Testis (tissue), 2 donors: ENCODE measurements at regions not wholly inside any gene's neighbourhood (a gene's known extent, or its start where the extent isn't known, plus 50 kb on each side); places are given as distances from the start of the nearest gene placed in this dataset.

ENCODE experiments used
- DNase-seq: peaks from one replicate; pipeline ENCODE4 v3.0.0-alpha.2; 2019
- H3K27ac ChIP-seq, 2 donors: fragments of 200-600 bp; sonication (generic); one replicate each; pipeline ENCODE4 v1.5.1; 2019
- H3K27me3 ChIP-seq: fragments of 200-600 bp; sonication (generic); one replicate; pipeline ENCODE4 v1.5.1; 2019
- H3K36me3 ChIP-seq: fragments of 200-600 bp; sonication (generic); one replicate; pipeline ENCODE4 v1.5.1; 2017; ENCODE audit warnings: low read depth; ENCODE audit errors: missing control alignments
- H3K4me1 ChIP-seq: fragments of 200-600 bp; sonication (generic); one replicate; pipeline ENCODE4 v1.5.1; 2019
- H3K4me3 ChIP-seq, 2 donors: fragments of 200-600 bp; sonication (generic); one replicate each; pipeline ENCODE4 v1.5.1; 2017 to 2019
- H3K9me3 ChIP-seq: fragments of 200-600 bp; sonication (generic); one replicate; pipeline ENCODE4 v1.5.1; 2017
- CTCF ChIP-seq, 3 experiments: fragments of 450-650 bp in 2 of 3; fragments of 200-600 bp in 1 of 3; sonication (generic) in 1 of 3; IDR thresholded peaks; one replicate each; pipeline ENCODE4 v1.5.1; 2016 to 2019; ENCODE audit warnings: antibody characterized with exemption in 3 of 3, mild to moderate bottlenecking in 2 of 3, moderate library complexity in 1 of 3
- POLR2A ChIP-seq: fragments of 450-650 bp; IDR thresholded peaks from one replicate; pipeline ENCODE4 v1.6.1; 2017; ENCODE audit warnings: antibody characterized with exemption, mild to moderate bottlenecking, moderate library complexity
- WGBS, 2 donors: methylation state at CpG; one replicate each; pipeline ENCODE4 v1.1.5; 2018; 5-methylcytosine and 5-hydroxymethylcytosine counted together
- intact Hi-C: fragments of 100-400 bp; cut with DNase I; formaldehyde crosslinking; loops from one replicate; pipeline ENCODE4 v1.15.1; 2023; ENCODE audit warnings: low total_unique reads

DNA sequence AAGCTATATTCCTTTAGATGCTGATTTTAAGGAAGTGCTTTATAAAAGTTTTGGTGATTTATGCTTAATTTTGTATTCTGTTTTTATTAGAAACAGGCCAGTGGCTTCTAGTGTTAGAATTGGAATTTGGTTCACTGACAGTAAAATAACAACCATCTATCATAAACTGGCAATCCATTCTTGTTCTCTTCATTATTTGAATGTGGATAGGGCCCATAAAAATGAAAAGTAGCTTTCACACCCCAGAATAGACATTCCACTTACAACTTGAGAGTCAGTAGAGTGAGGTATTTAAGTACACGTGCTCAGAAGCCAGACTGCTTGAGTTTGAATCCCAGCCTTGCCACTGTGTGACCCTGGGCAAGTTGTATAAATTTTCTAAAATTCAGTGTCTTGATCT is 232.4 kb upstream of the CTSO start:
- no peaks in the 10 kb centered on the region for H3K36me3 ChIP-seq
- TF ChIP-seq CTCF (IDR thresholded peaks at IDR 0.05) (no peak), POLR2A (no peak)
- H3K27me3 ChIP-seq: no peaks in the 10 kb centered on the region
- DNase-seq: no peak
- H3K27ac ChIP-seq: no peak overlapping the region
- 67 to 68% methylated on average over 1 of the region's 1 CpG for WGBS, 2 donors
- intact Hi-C loops: no loop called here
- no peak overlapping the region for H3K4me3 ChIP-seq
- H3K4me1 ChIP-seq: peaks cover 4% of the 10 kb centered on the region
- no peaks in the 10 kb centered on the region for H3K9me3 ChIP-seq

DNA sequence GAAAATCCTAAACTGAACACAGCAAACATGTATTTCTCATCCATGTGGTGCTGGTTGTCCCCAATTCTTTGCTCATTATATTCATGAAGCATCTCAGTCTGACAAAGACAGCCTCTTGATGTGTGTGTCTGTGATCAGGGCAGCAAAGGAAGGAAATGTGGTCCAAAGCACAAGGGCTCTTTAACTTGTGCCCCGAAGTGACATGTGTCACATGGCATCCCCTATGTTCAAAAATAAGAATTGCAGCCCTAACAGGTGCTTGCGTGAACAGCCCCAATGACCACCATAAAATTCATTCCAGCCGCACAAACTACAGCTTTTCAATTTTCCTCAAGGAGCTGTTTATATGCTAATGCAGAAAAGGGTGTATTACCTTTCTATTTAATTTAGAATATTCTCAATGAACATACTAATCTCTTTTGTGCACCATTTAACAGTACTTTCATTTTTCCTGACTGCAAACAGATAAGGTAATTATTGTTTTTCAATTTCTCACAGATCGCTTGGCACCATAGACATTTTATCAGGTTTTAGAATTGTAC is 231.9 kb upstream of the CTSO start:
- no peak for TF ChIP-seq POLR2A
- no peak for TF ChIP-seq CTCF (IDR thresholded peaks at IDR 0.05)
- intact Hi-C loops: no loop called here
- 94 to 97% methylated on average over 4 of the region's 4 CpGs for WGBS, 2 donors

GRCh38 chr4:156182269-156182668 is 228.6 kb upstream of the CTSO start:
- DNase-seq: no peak

More for the DNA sequence above, 231.9 kb upstream of the CTSO start:
- Histone ChIP-seq H3K27me3 (no peaks in the 10 kb centered on the region), H3K27ac (no peak overlapping the region), H3K4me3 (no peak overlapping the region), H3K36me3 (no peaks in the 10 kb centered on the region), H3K4me1 (no peaks in the 10 kb centered on the region), H3K9me3 (no peaks in the 10 kb centered on the region)
- DNase-seq: no peak

DNA sequence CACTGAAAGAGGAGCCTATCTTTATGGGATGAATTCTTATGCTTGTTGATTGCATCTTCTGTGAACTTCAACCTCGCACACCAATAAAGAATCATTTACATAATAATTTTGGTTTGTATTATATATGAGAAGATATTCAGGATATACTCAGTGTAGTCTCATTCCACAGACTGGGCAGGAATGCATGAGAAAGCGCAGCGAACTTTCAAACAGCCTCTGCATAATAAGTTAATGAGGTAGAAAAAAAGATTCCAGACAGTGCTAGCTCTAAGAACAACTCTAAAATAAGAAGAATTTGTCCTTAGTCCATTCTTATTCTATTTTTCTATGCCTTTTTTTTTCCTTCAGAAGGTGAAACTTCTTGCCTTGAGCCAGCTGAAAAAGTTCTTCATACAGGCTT is 224.3 kb upstream of the CTSO start:
- H3K4me3 ChIP-seq: no peak overlapping the region
- H3K27me3 ChIP-seq: no peaks in the 10 kb centered on the region
- DNase-seq: no peak
- H3K36me3 ChIP-seq: no peaks in the 10 kb centered on the region
- intact Hi-C loops: no loop called here
- 70 to 88% methylated on average over 3 of the region's 3 CpGs for WGBS, 2 donors
- no peaks in the 10 kb centered on the region for H3K9me3 ChIP-seq
- no peak for TF ChIP-seq POLR2A
- TF ChIP-seq CTCF (IDR thresholded peaks at IDR 0.05): no peak
- H3K27ac ChIP-seq: no peak overlapping the region
- H3K4me1 ChIP-seq: no peaks in the 10 kb centered on the region

More at GRCh38 chr4:156182269-156182668, 228.6 kb upstream of the CTSO start:
- intact Hi-C loops: no loop called here
- 74 to 88% methylated on average over 1 of the region's 1 CpG for WGBS, 2 donors
- TF ChIP-seq CTCF (IDR thresholded peaks at IDR 0.05) (no peak), POLR2A (no peak)
- no peak overlapping the region for H3K27ac ChIP-seq
- H3K36me3 ChIP-seq: no peaks in the 10 kb centered on the region
- H3K9me3 ChIP-seq: no peaks in the 10 kb centered on the region
- no peaks in the 10 kb centered on the region for H3K4me1 ChIP-seq
- H3K27me3 ChIP-seq: no peaks in the 10 kb centered on the region
- no peak overlapping the region for H3K4me3 ChIP-seq

DNA sequence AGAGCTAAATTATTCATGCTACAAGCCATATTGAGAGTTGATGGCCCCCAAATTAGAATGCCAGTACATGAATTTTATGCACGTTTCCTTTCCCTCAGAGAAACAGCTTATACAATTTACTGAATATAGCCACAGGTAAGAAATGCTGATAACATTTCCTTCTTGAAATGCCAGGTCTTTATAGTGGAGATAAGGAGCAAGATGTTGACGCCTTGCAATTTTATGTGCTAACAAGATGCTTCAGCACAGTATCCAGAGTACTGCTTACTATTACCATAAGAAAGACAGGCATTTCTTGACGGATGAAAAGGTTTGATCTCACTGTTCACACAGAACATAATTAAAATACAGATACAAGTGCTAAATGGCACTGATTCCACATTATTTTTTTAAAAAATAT is 223.2 kb upstream of the CTSO start:
- Histone ChIP-seq H3K4me3 (no peak overlapping the region), H3K27me3 (no peaks in the 10 kb centered on the region), H3K36me3 (no peaks in the 10 kb centered on the region), H3K27ac (no peak overlapping the region), H3K4me1 (no peaks in the 10 kb centered on the region), H3K9me3 (no peaks in the 10 kb centered on the region)
- no peak for DNase-seq
- TF ChIP-seq POLR2A (no peak), CTCF (IDR thresholded peaks at IDR 0.05) (no peak)
- intact Hi-C loops: no loop called here
- 86 to 90% methylated on average over 3 of the region's 3 CpGs for WGBS, 2 donors
